HL-60 (cell line): ENCODE measurements at regions not wholly inside any gene's neighbourhood (a gene's known extent, or its start where the extent isn't known, plus 50 kb on each side); places are given as distances from the start of the nearest gene placed in this dataset.

Experiments
- DNase-seq, 2 experiments: peaks; one replicate each; pipeline ENCODE4 v3.0.0-alpha.2; 2010 to 2020; ENCODE audit warnings: low read depth in 1 of 2, low spot score in 1 of 2
- H3K27ac ChIP-seq: fragments of 250-450 bp; sonication (Bioruptor Pico); replicated peaks from 2 replicates; pipeline ENCODE4 v1.5.1; 2020; ENCODE audit warnings: mild to moderate bottlenecking, moderate library complexity
- H3K27me3 ChIP-seq: fragments of 250-450 bp; sonication (Bioruptor Pico); 2 replicates; pipeline ENCODE4 v1.5.1; 2021; ENCODE audit warnings: mild to moderate bottlenecking, moderate library complexity; ENCODE audit not compliant: insufficient read depth, poor library complexity, severe bottlenecking
- H3K4me3 ChIP-seq: replicated peaks from 2 replicates; pipeline ENCODE4 v1.5.1; 2011; ENCODE audit warnings: mild to moderate bottlenecking, control low read depth, low read length; ENCODE audit not compliant: insufficient read depth
- CTCF ChIP-seq: IDR thresholded peaks from one replicate; pipeline ENCODE4 v1.5.1; 2011; ENCODE audit warnings: low read length, control low read depth, inconsistent platforms; ENCODE audit not compliant: insufficient read depth
- GABPA ChIP-seq: IDR thresholded peaks from 2 replicates; pipeline ENCODE4 v1.6.1; 2012; ENCODE audit warnings: low read depth
- POLR2AphosphoS5 ChIP-seq: IDR thresholded peaks from 2 replicates; pipeline ENCODE4 v1.6.1; 2012; ENCODE audit warnings: low read depth
- REST ChIP-seq: IDR thresholded peaks from 2 replicates; pipeline ENCODE4 v1.6.1; 2012; ENCODE audit warnings: low read depth; ENCODE audit not compliant: insufficient replicate concordance
- SPI1 ChIP-seq: IDR thresholded peaks from 2 replicates; pipeline ENCODE4 v1.6.1; 2012; ENCODE audit warnings: low read depth, mild to moderate bottlenecking, borderline replicate concordance

GRCh38 chr10:65213170-65213569 lies 1692.0 kb downstream of the REEP3 start:
- H3K4me3 ChIP-seq, result no peak overlapping the region
- DNase-seq, result no peak
- TF ChIP-seq GABPA, result no peak
- H3K27ac ChIP-seq, result no peak overlapping the region
- no peaks in the 10 kb centered on the region for H3K27me3 ChIP-seq

GRCh38 chr10:65219444-65219843 lies 1698.2 kb downstream of the REEP3 start:
- TF ChIP-seq REST, result no peak
- no peak for TF ChIP-seq SPI1
- TF ChIP-seq POLR2AphosphoS5, result no peak
- TF ChIP-seq GABPA, result no peak
- TF ChIP-seq CTCF, result no peak
- no peak overlapping the region for H3K27ac ChIP-seq

GRCh38 chr10:65231148-65231547 lies 1694.7 kb upstream of the LRRTM3 start:
- DNase-seq, result no peak
- H3K27me3 ChIP-seq, result no peaks in the 10 kb centered on the region
- H3K27ac ChIP-seq, result no peak overlapping the region
- TF ChIP-seq CTCF (no peak), POLR2AphosphoS5 (no peak), REST (no peak), GABPA (no peak), SPI1 (no peak)
- no peak overlapping the region for H3K4me3 ChIP-seq

More at GRCh38 chr10:65219444-65219843, 1698.2 kb downstream of the REEP3 start:
- Histone ChIP-seq H3K4me3 (no peak overlapping the region), H3K27me3 (no peaks in the 10 kb centered on the region)
- DNase-seq, result no peak

- no peak for TF ChIP-seq CTCF
- no peak for TF ChIP-seq GABPA
- no peak for TF ChIP-seq REST
- no peak for TF ChIP-seq POLR2AphosphoS5
- DNase-seq, result no peak
- H3K27me3 ChIP-seq, result no peaks in the 10 kb centered on the region
- no peak overlapping the region for H3K27ac ChIP-seq
- H3K4me3 ChIP-seq, result no peak overlapping the region
These were observed 1691.6 kb upstream of the LRRTM3 start for GRCh38 chr10:65234261-65234660.
